ENCODE measurements at regions not wholly inside any gene's neighbourhood (a gene's known extent, or its start where the extent isn't known, plus 50 kb on each side); places are given as distances from the start of the nearest gene placed in this dataset.

DNA sequence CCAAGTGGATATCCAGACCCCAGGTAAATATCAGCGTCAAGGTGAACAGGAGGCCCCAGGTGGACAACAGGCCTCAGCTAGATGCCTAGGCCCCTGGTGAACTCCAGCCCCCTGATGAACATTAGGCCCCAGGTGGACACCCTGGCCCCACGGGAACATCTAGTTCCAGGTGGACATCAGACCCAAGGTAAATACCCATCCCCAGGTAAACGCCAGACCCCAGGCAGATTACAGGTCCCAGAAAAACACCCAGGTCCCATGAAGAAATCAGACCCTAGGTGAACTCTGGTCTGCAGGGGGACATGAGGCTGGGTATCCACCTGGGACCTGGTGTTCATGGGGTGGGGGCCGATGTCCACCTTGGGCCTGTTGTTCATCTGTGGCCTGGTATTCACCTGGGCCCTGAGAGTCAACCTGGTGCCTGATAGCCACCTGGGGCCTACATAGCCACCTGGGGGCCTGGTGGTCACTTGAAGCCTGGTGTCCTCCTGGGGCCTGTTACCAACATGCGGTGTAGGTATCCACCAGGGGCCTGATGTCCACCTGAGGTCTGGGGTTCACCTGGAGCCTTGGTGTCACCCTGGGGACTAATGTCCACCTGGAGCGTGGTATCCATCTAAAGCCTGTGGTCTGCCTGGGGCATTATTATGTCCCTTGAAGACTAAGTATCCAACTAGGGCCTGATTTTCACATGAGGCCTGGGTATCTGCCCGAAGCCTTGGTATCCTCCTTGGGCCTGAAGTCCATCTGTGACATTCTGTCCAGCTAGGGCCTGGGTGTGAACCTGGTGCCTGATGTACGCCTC lies 56.8 kb upstream of the SEPTIN5 start:
- TF ChIP-seq POLR2A (IDR thresholded peaks at IDR 0.05; ENCODE audit: low read depth, low read length) (no peak), POLR2AphosphoS5 (IDR thresholded peaks at IDR 0.05; ENCODE audit: low read depth, low read length) (no peak)
